ENCODE measurements at regions not wholly inside any gene's neighbourhood (a gene's known extent, or its start where the extent isn't known, plus 50 kb on each side); places are given as distances from the start of the nearest gene placed in this dataset.

GRCh38 chr18:25898965-25899364 is 191.4 kb downstream of the SS18 start:
- TF ChIP-seq CTCF (IDR thresholded peaks at IDR 0.05; ENCODE audit: control extremely low read depth, extremely low read depth, low read depth, missing control alignments), result no peak
- DNase-seq (ENCODE audit: extremely low spot score), result no peak
- POLR2A ChIA-PET, result no interaction called here
- CTCF ChIA-PET, result interaction anchor here (3.6 kb wide), 1 partner anchor 11 kb away, joined by 17 read pairs; no protein-coding TSS in a partner anchor

GRCh38 chr18:25896956-25897355 is 193.5 kb downstream of the SS18 start:
- DNase-seq (ENCODE audit: extremely low spot score), result no peak
- POLR2A ChIA-PET, result no interaction called here
- TF ChIP-seq CTCF (IDR thresholded peaks at IDR 0.05; ENCODE audit: control extremely low read depth, extremely low read depth, low read depth, missing control alignments), result no peak
- CTCF ChIA-PET, result interaction anchor here (0.7 to 3.9 kb wide), 11 partner anchors 12 to 591 kb away, joined by 3 to 17 read pairs (median 3); no protein-coding TSS in a partner anchor

- POLR2A ChIA-PET, result interaction anchor here (0.7 kb wide), 1 partner anchor 16 kb away, joined by 3 read pairs; no protein-coding TSS in a partner anchor
- DNase-seq (ENCODE audit: extremely low spot score), result peak; percentile 55
- CTCF ChIA-PET, result interaction anchor here (0.7 to 3.9 kb wide), 13 partner anchors 11 to 591 kb away, joined by 3 to 17 read pairs (median 3); no protein-coding TSS in a partner anchor
- TF ChIP-seq CTCF (IDR thresholded peaks at IDR 0.05; ENCODE audit: control extremely low read depth, extremely low read depth, low read depth, missing control alignments), result peak; percentile 69
These were observed 194.1 kb downstream of the SS18 start for GRCh38 chr18:25896178-25896780.

GRCh38 chr18:25895518-25895917 is 194.9 kb downstream of the SS18 start:
- no peak for DNase-seq (ENCODE audit: extremely low spot score)
- TF ChIP-seq CTCF (IDR thresholded peaks at IDR 0.05; ENCODE audit: control extremely low read depth, extremely low read depth, low read depth, missing control alignments), result no peak
- POLR2A ChIA-PET, result interaction anchor here (0.7 kb wide), 1 partner anchor 17 kb away, joined by 3 read pairs; no protein-coding TSS in a partner anchor
- CTCF ChIA-PET, result interaction anchor here (0.8 to 3.9 kb wide), 4 partner anchors 10 to 68 kb away, joined by 3 to 17 read pairs (median 4); no protein-coding TSS in a partner anchor

- POLR2A ChIA-PET, result no interaction called here
- CTCF ChIA-PET, result interaction anchor here (4.2 kb wide), 1 partner anchor 9 kb away, joined by 17 read pairs; no protein-coding TSS in a partner anchor
- DNase-seq (ENCODE audit: extremely low spot score), result no peak
- no peak for TF ChIP-seq CTCF (IDR thresholded peaks at IDR 0.05; ENCODE audit: control extremely low read depth, extremely low read depth, low read depth, missing control alignments)
These were observed 204.1 kb downstream of the SS18 start for GRCh38 chr18:25886283-25886682.

GRCh38 chr18:25883091-25883490 is 207.3 kb downstream of the SS18 start:
- TF ChIP-seq CTCF (IDR thresholded peaks at IDR 0.05; ENCODE audit: control extremely low read depth, extremely low read depth, low read depth, missing control alignments), result no peak
- ChIA-PET POLR2A (no interaction called here), CTCF (interaction anchor here (4.2 kb wide), 1 partner anchor 12 kb away, joined by 17 read pairs; no protein-coding TSS in a partner anchor)
- no peak for DNase-seq (ENCODE audit: extremely low spot score)

Measured in GM10248 (cell line).